ENCODE measurements at regions not wholly inside any gene's neighbourhood (a gene's known extent, or its start where the extent isn't known, plus 50 kb on each side); places are given as distances from the start of the nearest gene placed in this dataset.
A peak's percentile ranks its signal among the peaks of the same experiment; 100 is the strongest.

GRCh38 chr4:64766565-64766964 is 357.3 kb upstream of the TECRL start:
- no peaks in the 10 kb centered on the region for H3K36me3 ChIP-seq (ENCODE audit: control insufficient read depth, insufficient read depth, low read length)
- no peaks in the 10 kb centered on the region for H4K20me1 ChIP-seq (ENCODE audit: insufficient read depth, low read length)
- H3K56ac ChIP-seq (ENCODE audit: extremely low read depth, insufficient read depth, low read length): no peak overlapping the region
- no peak overlapping the region for H3K14ac ChIP-seq (replicated peaks; ENCODE audit: low read depth, low read length)
- no peak overlapping the region for H2BK20ac ChIP-seq (ENCODE audit: low read depth, low read length)
- no peaks in the 10 kb centered on the region for H3K27me3 ChIP-seq (ENCODE audit: control insufficient read depth, insufficient read depth, low read length)
- BruUV-seq (replicated peaks): no TSS peak
- no peaks in the 10 kb centered on the region for H3K79me1 ChIP-seq (ENCODE audit: low read depth in 1 of 2, low read length in 2 of 2)
- CTCF ChIA-PET: no interaction called here
- no peak overlapping the region for H4K5ac ChIP-seq (ENCODE audit: low read depth, low read length)
- no peak overlapping the region for H3K18ac ChIP-seq (ENCODE audit: low read depth, low read length)
- intact Hi-C loops (cut with micrococcal nuclease) (no loop called here), in situ Hi-C loops (cut with MboI; ENCODE audit: low sequenced_read_pairs) (no loop called here), dilution Hi-C loops (cut with HindIII; ENCODE audit: low sequenced_read_pairs, unreplicated experiment) (no loop called here)
- POLR2A ChIA-PET (ENCODE audit: unreplicated experiment): no interaction called here
- no peak overlapping the region for H2BK15ac ChIP-seq (ENCODE audit: low read depth, low read length)
- H2AFZ ChIP-seq (replicated peaks; ENCODE audit: low read length, poor library complexity): no peak overlapping the region
- TF ChIP-seq CHD1 (IDR thresholded peaks at IDR 0.05; ENCODE audit: low read depth, low read length) (no peak), MAFK (IDR thresholded peaks at IDR 0.05; ENCODE audit: low read depth, low read length) (peak; percentile 35; the same call in 1 of the 2 replicates)
- H3K23ac ChIP-seq (ENCODE audit: low read depth, low read length): no peak overlapping the region
- H3K9ac ChIP-seq (ENCODE audit: low read depth, low read length): no peak overlapping the region
- no peaks in the 10 kb centered on the region for H3K9me3 ChIP-seq (ENCODE audit: control insufficient read depth, insufficient read depth, low read length)
- no CpG with 5 or more reads among the region's 1 CpG for WGBS, 2 experiments (ENCODE audit: extremely low coverage in 2 of 2, insufficient read length in 1 of 2)
- no peak overlapping the region for H3K4me3 ChIP-seq (ENCODE audit: insufficient read depth, low read depth, low read length)
- no peak overlapping the region for H3K4ac ChIP-seq (ENCODE audit: low read depth, low read length)
- H3K4me1 ChIP-seq (ENCODE audit: control insufficient read depth, insufficient read depth, low read length): no peaks in the 10 kb centered on the region
- H4K8ac ChIP-seq (ENCODE audit: low read depth in 2 of 2, low read length in 2 of 2): no peak overlapping the region
- H3K4me2 ChIP-seq (ENCODE audit: low read depth, low read length): no peak overlapping the region
- ATAC-seq (ENCODE audit: low read depth) (no peak), DNase-seq (no peak)
- H4K91ac ChIP-seq (ENCODE audit: insufficient read depth, low read depth, low read length): no peak overlapping the region
- H2BK5ac ChIP-seq (ENCODE audit: low read depth, low read length, poor library complexity, severe bottlenecking): no peak overlapping the region
- H3K27ac ChIP-seq (ENCODE audit: insufficient read depth, low read length): no peak overlapping the region
- H3K9me1 ChIP-seq (ENCODE audit: insufficient read depth, low read length): no peaks in the 10 kb centered on the region
- no peak overlapping the region for H2AK5ac ChIP-seq (ENCODE audit: low read depth, low read length)
- no peak overlapping the region for H2AK9ac ChIP-seq (replicated peaks; ENCODE audit: low read depth, low read length, poor library complexity)
- H2BK120ac ChIP-seq (ENCODE audit: low read depth, low read length): no peak overlapping the region

All from IMR-90 (cell line).